Activated CD4-positive, alpha-beta T cell treated with anti-CD3 and anti-CD28 coated beads, Interleukin-2, Interleukin-4, amounts not matched to agents 100 ng/mL and 50 ng/mL, durations not matched to agents 16 hours and 8 hours (primary cell): ENCODE measurements at regions not wholly inside any gene's neighbourhood (a gene's known extent, or its start where the extent isn't known, plus 50 kb on each side); places are given as distances from the start of the nearest gene placed in this dataset.

Experiments
- DNase-seq: peaks from one replicate; pipeline ENCODE4 v3.0.0-alpha.2; 2020; ENCODE audit warnings: low spot score

GRCh38 chr5:52409835-52410234 is 377.9 kb upstream of the ITGA1 start:
- DNase-seq: no peak

DNA sequence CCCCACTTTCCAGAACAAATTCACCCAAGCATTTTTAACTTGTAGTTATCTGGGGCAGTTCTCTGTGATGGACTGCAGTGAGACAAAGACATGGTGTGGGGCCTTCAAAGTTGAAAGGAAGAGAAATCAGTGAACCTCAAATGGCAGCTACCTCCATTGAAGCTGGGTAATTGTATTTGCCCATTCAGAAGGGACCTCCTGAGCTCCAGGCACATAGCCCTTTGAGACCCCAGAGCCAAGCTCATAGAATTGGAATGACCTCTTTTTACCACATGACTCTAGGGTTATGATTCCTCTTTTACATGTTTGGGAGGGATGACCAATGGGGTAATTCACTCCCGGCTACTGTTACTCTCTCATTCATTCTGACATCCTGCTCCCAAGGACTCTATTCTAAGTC is 368.4 kb upstream of the ITGA1 start:
- no peak for DNase-seq

- no peak for DNase-seq
Measured at GRCh38 chr5:52427615-52428014, 360.1 kb upstream of the ITGA1 start.

- no peak for DNase-seq
Measured at GRCh38 chr5:52428977-52429489, 358.7 kb upstream of the ITGA1 start.

DNA sequence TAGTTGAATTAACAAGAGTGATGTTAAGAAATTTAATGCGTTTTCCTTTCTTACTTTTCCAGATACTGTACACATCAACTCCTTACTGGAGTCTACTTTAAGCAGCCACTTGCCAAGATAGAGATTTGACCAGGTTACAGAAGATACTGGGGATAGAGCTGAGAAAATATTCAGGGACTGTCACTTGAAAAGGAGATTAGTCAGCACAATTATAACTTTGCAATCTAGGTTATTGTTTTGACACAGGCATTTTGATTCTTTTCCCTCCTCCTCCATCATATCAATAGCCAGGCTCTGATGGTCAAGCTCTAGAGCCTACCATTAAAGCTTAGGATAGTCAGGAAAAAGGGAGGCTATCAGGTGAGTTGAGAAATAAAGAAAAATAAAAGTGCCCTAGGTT is 345.9 kb upstream of the ITGA1 start:
- DNase-seq: no peak

GRCh38 chr5:52443187-52443586 is 344.5 kb upstream of the ITGA1 start:
- no peak for DNase-seq

DNA sequence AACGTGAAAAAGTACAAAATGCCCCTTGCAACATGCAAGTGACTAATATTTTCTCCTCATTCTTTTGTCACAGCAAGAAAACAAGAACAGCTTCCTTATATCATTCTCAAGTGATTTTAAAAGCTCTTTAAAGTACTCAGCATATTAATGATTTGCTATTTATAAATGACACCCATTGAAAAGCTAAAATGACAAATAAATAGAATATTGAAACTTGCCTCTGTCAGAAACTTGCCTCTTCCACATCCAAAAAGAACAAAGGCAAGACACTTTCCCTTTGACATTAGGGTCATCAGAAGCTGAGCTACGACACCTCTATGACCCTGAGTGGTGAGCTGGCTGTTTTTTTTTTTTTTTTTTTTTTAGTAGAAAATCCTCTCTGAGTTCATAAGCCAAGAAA is 339.6 kb upstream of the ITGA1 start:
- no peak for DNase-seq

- no peak for DNase-seq
Measured at GRCh38 chr5:52449516-52449915, 338.2 kb upstream of the ITGA1 start.

DNA sequence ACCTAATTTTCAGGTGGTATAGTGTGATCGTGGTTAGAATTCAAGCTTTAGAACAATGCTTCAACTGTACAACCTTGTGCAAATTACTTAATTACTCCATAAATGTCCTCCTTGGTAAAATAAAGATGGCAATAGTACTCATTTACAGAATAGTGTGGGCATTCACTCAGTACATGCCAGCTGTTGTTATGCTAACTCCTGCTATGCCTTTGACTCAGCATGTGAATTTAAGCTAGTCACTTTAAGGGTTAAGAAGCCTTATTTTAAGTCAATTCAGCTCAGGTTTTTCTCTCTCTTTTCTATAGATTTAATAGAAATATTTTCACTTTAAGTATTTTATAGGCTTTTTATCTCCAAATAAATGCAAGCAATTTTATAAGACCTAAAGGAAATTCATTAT is 335.6 kb upstream of the ITGA1 start:
- DNase-seq: no peak

DNA sequence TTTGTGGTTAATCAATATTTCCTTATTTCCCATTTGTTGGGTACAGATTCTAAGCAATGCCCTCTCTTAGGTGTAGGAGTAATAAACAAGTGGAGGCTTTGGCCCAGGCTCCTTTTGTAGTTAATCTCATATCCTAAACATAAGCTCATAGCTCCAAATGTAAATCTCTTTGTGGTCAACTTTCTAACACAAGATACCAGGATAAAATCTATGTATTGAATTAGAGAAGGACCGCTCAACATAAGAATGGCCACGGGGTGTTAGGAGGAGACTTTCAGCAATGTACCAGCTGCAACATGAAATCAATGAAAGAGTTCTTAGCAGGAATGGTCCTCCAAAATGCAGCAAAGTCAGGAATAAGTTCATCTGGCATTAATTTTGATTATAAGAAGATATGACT is 334.5 kb upstream of the ITGA1 start:
- no peak for DNase-seq

DNA sequence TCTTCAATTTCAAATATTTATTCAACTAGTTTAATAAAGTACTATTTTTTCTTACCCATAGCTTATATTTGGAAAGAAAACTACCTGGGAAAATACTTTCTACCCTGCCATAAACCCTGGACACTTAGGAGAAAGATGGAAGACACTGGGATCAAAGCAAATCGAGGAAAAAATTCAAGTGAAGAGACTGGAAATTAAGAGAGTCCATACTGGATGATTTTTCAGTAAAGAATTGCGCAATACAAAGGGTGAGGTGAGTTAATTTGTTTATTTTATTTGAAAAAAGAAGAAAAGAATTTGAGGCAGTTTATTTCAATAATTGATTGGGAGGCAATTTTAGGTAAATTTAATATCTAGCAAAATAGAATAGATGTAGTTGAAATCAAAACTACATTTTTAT is 331.8 kb upstream of the ITGA1 start:
- DNase-seq: no peak

DNA sequence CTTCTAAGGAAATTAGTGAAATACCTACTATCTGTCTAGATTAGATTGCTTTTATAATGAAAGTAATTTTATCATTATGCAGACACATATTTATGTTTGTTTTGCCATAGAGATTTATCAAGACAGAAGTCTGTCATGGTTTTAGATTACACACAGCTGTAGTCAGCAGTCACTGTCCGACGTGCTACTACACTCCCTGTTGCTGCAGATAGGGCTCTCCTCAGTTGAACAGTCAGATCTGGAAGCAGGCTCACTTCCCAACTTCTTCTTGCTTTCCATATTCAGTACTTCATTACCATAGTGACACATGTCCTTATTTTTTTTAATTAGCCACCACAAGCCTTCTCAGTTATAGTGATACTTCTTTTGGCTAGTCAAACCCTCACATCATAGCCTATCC is 329.9 kb upstream of the ITGA1 start:
- DNase-seq: no peak

DNA sequence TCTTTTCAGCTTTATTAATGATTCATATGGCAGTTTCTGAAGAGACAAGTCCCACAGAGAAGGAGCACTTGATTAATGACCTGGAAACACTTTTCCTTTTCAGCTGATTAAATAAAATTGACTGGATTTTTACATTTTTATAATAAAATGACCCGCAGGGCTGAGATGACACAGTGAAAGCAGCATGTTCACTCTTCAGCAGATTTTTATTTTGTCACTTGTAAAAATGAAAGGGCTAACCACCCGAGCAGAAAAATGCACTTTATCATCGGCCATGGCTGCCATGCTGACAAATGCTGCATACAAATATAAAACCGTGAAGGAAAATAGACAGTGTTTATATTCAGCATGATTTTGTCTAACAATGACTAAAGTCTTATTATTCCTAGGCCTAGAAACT is 321.6 kb upstream of the ITGA1 start:
- DNase-seq: no peak

DNA sequence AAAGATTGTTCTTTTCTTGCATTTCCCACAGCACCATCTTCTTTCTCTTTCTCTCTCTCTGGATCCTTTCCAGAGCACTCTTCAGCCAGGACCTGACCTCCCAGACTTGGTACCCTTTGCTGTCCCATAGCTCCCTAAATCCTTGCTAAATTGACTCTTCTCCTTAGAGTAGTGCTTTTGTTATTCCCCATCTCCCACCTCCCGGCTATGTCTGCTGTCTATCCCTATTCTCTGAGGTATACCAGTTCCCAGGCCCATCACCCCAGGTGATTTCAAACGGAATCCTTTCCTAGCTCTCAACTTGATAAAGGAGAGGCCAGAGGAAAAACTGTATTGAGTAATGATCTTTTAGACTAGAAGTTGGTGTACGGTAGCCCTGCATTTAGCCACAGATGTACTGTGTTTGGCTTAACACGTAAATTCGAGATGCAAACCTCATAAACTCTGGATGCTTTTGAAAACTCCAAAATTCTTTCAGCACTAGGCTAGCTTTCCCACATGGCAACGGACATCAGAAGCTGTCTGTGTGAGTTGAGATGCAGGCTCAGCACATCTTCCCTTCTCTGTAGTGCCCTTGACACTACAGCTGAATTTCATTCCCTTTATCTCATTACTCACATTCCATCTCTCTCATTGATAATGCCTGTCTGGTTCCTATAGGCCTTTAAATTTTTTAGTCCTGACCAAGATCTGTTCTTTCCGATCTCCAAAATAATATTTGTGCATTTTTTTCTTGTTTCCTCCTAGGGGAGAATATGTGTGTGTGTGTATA is 320.8 kb upstream of the ITGA1 start:
- no peak for DNase-seq

- DNase-seq: no peak
Measured at GRCh38 chr5:52468976-52469375, 318.7 kb upstream of the ITGA1 start.

- peak; percentile 9 for DNase-seq
Measured at GRCh38 chr5:52469420-52469819, 318.3 kb upstream of the ITGA1 start.

GRCh38 chr5:52469835-52470234 is 317.9 kb upstream of the ITGA1 start:
- DNase-seq: no peak

- DNase-seq: no peak
Measured at GRCh38 chr5:52476346-52476745, 311.4 kb upstream of the ITGA1 start.

DNA sequence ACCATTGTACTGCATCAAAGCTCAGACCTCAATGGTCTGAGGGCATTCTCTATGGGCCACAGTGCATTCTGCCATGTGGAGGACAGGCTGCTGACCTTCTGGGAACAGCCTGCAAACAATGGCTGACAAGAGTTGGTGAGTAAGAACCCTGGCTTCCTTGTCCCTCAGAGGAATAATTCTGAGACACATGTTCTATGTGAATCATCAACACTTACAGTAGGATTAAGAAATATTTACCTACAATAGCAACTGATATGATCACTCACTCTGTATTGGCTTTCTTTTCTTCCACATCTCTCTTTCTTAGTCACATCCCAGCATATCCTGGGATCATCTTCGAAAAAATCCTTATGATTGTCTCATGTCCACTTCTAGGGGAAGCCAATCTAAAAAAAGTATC is 306.5 kb upstream of the ITGA1 start:
- DNase-seq: no peak

DNA sequence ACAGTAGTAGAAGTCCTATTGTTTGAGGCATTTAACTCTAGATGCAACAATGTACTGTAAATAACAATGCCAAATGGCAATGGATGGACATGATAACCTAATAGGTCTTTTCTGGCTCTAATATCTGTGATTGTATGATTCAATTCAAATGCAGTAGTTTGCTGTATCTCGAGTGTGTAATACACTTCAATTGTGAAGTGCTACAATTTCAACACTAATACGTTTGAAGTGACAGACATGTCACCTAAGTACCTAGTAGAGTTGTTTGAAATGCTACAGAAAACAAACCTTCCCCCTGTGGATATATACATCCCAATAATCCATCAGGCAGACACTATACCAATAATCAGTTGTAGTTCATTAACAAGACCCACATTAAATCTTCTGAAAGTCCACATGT is 305.9 kb upstream of the ITGA1 start:
- no peak for DNase-seq

GRCh38 chr5:52491071-52491787 is 296.5 kb upstream of the ITGA1 start:
- no peak for DNase-seq

- no peak for DNase-seq
Measured at GRCh38 chr5:52491818-52492217, 295.9 kb upstream of the ITGA1 start.

DNA sequence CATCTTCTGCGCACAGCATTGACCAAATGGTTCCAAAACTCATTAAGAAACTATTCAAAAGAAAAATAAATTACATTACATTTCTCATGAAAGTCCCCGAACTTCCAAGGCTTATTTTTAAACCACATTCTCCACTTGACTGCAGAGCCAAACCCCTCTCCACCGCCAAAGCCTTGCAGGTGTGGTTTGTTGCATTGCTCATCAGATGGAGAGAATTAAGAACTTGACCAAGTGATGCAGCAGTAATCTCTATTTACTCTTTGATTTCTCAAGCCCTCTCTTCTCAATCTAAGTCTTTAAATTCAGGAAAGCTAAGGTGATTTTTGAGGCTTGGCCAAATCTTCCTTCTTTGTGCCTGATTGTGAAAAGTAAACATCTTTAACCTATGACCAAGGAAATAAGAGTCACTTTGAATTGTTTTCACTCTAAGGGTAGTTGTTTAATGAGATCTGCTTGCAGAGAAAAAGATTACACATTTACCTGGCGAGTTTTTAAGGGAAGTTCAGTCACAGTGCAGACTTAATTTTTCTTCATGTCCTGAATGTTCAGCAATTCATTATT is 290.5 kb upstream of the ITGA1 start:
- no peak for DNase-seq
